ENCODE measurements at regions not wholly inside any gene's neighbourhood (a gene's known extent, or its start where the extent isn't known, plus 50 kb on each side); places are given as distances from the start of the nearest gene placed in this dataset.

DNA sequence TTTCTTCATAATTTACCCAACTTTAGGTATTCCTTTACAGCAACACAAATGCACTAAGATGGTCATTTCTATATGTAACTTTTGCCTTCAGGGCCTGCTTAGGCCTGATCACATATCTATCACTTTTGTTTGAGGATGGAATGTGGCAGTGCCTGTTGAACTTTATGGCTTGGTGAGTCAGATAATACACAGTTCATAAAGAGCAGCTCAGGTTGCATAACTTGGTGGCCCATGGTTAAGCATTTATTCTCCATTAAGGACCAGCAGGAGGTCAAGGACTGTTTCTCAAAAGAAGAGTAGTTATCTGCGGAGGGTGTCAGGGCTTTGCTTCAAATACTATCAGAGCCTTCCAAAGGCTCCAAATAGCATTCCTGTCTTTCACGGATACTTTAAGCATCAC, 124.1 kb upstream of the PDHA2 start:
- Mint-ChIP-seq H3K9me3 (peaks cover 33% of the 10 kb centered on the region), H3K4me3 (no peak overlapping the region), H3K27me3 (no peaks in the 10 kb centered on the region), H3K27ac (no peak overlapping the region), H3K36me3 (peaks cover 7% of the 10 kb centered on the region), H3K4me1 (ENCODE audit: low read depth in 2 of 2) (no peaks in the 10 kb centered on the region)
- ATAC-seq, result no peak
- no peak for DNase-seq (ENCODE audit: low spot score)

DNA sequence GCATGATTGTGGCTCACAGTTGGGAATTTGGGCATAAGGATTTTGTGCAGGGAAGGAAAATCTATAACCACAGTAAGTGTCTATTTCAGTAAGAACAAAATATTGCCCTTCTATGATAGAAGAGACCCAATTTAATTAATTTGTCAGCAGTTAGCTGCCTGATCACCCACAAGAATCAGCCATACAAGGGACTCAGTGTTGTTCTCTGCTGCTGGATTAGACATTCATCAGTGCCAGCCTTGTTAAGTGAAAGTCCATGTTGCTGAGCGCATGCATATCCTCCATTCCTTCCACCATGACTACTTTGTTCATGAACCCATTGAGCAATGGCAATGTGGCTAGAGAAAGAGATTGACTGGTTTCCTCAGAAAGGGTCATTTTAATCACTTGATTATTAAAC, 125.3 kb upstream of the PDHA2 start:
- H3K4me3 Mint-ChIP-seq, result no peak overlapping the region
- H3K36me3 Mint-ChIP-seq, result peaks cover 7% of the 10 kb centered on the region
- H3K27ac Mint-ChIP-seq, result no peak overlapping the region
- no peak for ATAC-seq
- H3K9me3 Mint-ChIP-seq, result peaks cover 31% of the 10 kb centered on the region
- H3K4me1 Mint-ChIP-seq (ENCODE audit: low read depth in 2 of 2), result no peaks in the 10 kb centered on the region
- no peak for DNase-seq (ENCODE audit: low spot score)
- H3K27me3 Mint-ChIP-seq, result no peaks in the 10 kb centered on the region

- Mint-ChIP-seq H3K4me3 (no peak overlapping the region), H3K36me3 (no peaks in the 10 kb centered on the region), H3K9me3 (peaks cover 9% of the 10 kb centered on the region), H3K4me1 (ENCODE audit: low read depth in 2 of 2) (no peaks in the 10 kb centered on the region), H3K27ac (no peak overlapping the region), H3K27me3 (no peaks in the 10 kb centered on the region)
- no peak for ATAC-seq
- DNase-seq (ENCODE audit: low spot score), result no peak
Observed at GRCh38 chr4:95705323-95705722, 134.6 kb upstream of the PDHA2 start.

GRCh38 chr4:95701500-95702170, 138.3 kb upstream of the PDHA2 start:
- DNase-seq (ENCODE audit: low spot score), result no peak
- H3K36me3 Mint-ChIP-seq, result no peaks in the 10 kb centered on the region
- no peak overlapping the region for H3K4me3 Mint-ChIP-seq
- H3K4me1 Mint-ChIP-seq (ENCODE audit: low read depth in 2 of 2), result no peaks in the 10 kb centered on the region
- no peak overlapping the region for H3K27ac Mint-ChIP-seq
- H3K27me3 Mint-ChIP-seq, result no peaks in the 10 kb centered on the region
- no peak for ATAC-seq
- H3K9me3 Mint-ChIP-seq, result peaks cover 8% of the 10 kb centered on the region

- ATAC-seq (no peak), DNase-seq (ENCODE audit: low spot score) (no peak)
- H3K9me3 Mint-ChIP-seq, result no peaks in the 10 kb centered on the region
- no peak overlapping the region for H3K27ac Mint-ChIP-seq
- no peaks in the 10 kb centered on the region for H3K27me3 Mint-ChIP-seq
- H3K4me3 Mint-ChIP-seq, result no peak overlapping the region
- no peaks in the 10 kb centered on the region for H3K4me1 Mint-ChIP-seq (ENCODE audit: low read depth in 2 of 2)
- H3K36me3 Mint-ChIP-seq, result no peaks in the 10 kb centered on the region
Observed at GRCh38 chr4:95694411-95694810, 145.5 kb upstream of the PDHA2 start.

GRCh38 chr4:95693594-95693993, 144.8 kb upstream of the UNC5C start:
- ATAC-seq, result no peak
- no peak overlapping the region for H3K4me3 Mint-ChIP-seq
- H3K27me3 Mint-ChIP-seq, result no peaks in the 10 kb centered on the region

GRCh38 chr4:95676190-95676589, 127.4 kb upstream of the UNC5C start:
- no peaks in the 10 kb centered on the region for H3K4me1 Mint-ChIP-seq (ENCODE audit: low read depth in 2 of 2)
- peaks cover 5% of the 10 kb centered on the region for H3K9me3 Mint-ChIP-seq
- H3K4me3 Mint-ChIP-seq, result no peak overlapping the region
- DNase-seq (ENCODE audit: low spot score) (no peak), ATAC-seq (no peak)
- no peaks in the 10 kb centered on the region for H3K36me3 Mint-ChIP-seq
- H3K27ac Mint-ChIP-seq, result no peak overlapping the region
- H3K27me3 Mint-ChIP-seq, result no peaks in the 10 kb centered on the region

More at GRCh38 chr4:95693594-95693993, 144.8 kb upstream of the UNC5C start:
- H3K4me1 Mint-ChIP-seq (ENCODE audit: low read depth in 2 of 2), result no peaks in the 10 kb centered on the region
- no peak for DNase-seq (ENCODE audit: low spot score)
- no peaks in the 10 kb centered on the region for H3K9me3 Mint-ChIP-seq
- H3K27ac Mint-ChIP-seq, result no peak overlapping the region
- no peaks in the 10 kb centered on the region for H3K36me3 Mint-ChIP-seq

DNA sequence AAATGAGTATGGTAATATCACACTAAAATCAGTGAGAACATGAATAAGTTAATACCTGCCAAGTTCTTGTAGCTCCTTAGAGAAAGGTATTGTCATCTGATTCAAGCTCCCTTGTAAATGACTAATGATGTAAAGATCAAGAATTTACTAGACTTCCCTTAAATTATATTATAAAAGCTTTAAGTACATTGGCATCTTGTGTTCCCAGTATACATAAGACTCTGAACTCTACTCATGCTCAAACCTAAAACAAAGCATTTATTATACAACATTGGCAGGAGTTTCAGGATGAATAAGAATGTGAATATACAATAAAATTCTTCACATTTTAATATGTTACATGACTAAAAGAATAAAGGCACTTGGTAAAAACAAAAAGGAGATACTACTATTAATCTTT, 126.8 kb upstream of the UNC5C start:
- no peaks in the 10 kb centered on the region for H3K36me3 Mint-ChIP-seq
- no peak overlapping the region for H3K27ac Mint-ChIP-seq
- H3K9me3 Mint-ChIP-seq, result peaks cover 5% of the 10 kb centered on the region
- DNase-seq (ENCODE audit: low spot score) (no peak), ATAC-seq (no peak)
- H3K4me1 Mint-ChIP-seq (ENCODE audit: low read depth in 2 of 2), result no peaks in the 10 kb centered on the region
- H3K4me3 Mint-ChIP-seq, result no peak overlapping the region
- no peaks in the 10 kb centered on the region for H3K27me3 Mint-ChIP-seq

DNA sequence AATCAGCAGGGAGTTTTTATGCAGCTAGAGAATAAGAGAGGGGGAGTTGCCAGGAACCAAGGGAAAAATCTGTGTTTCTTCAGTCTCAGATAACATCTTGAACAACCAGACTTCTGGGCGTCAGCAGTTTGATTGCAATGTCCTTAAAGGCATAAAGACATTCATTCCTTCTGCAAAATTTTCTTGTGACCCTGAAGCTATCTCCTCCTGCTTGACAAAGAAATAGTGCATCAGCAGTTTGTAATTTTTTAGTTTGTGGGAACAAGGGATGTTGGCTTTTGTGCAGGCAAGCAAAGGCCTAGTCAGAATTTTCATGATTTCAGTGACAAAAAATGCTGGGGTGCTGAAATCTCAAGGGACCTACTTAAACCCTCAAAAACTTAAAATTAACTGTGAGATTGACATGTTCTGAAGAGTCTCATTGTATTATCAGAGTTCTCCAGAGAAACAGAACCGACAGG, 125.8 kb upstream of the UNC5C start:
- no peak overlapping the region for H3K4me3 Mint-ChIP-seq
- ATAC-seq (no peak), DNase-seq (ENCODE audit: low spot score) (no peak)
- H3K27me3 Mint-ChIP-seq, result no peaks in the 10 kb centered on the region
- no peaks in the 10 kb centered on the region for H3K4me1 Mint-ChIP-seq (ENCODE audit: low read depth in 2 of 2)
- H3K27ac Mint-ChIP-seq, result no peak overlapping the region
- H3K36me3 Mint-ChIP-seq, result no peaks in the 10 kb centered on the region
- H3K9me3 Mint-ChIP-seq, result peaks cover 5% of the 10 kb centered on the region

DNA sequence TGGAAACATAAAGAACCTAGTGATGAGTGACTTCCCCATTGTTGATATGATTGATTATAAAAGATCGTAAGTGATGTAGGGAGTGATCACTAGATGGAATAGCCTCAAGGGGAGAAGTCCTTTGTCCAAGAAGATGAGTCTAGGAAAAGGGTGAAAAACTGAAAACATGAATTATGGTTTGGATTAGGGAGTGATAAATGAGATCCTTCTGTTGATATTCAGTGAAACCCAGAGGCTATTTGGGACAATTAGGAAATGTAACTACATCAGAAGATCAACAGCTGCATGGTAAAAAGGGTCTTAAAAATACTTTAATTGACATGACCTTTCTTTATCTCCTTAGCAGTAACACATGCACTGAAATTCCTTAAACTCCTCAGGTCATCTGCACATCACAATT, 124.0 kb upstream of the UNC5C start:
- no peak overlapping the region for H3K27ac Mint-ChIP-seq
- H3K27me3 Mint-ChIP-seq, result no peaks in the 10 kb centered on the region
- ATAC-seq (no peak), DNase-seq (ENCODE audit: low spot score) (no peak)
- H3K9me3 Mint-ChIP-seq, result peaks cover 5% of the 10 kb centered on the region
- no peaks in the 10 kb centered on the region for H3K36me3 Mint-ChIP-seq
- H3K4me1 Mint-ChIP-seq (ENCODE audit: low read depth in 2 of 2), result no peaks in the 10 kb centered on the region
- no peak overlapping the region for H3K4me3 Mint-ChIP-seq

- peaks cover 10% of the 10 kb centered on the region for H3K36me3 Mint-ChIP-seq
- no peaks in the 10 kb centered on the region for H3K27me3 Mint-ChIP-seq
- H3K9me3 Mint-ChIP-seq, result peaks cover 9% of the 10 kb centered on the region
Observed at GRCh38 chr4:95660719-95661118, 111.9 kb upstream of the UNC5C start.

GRCh38 chr4:95651891-95652290, 103.1 kb upstream of the UNC5C start:
- Mint-ChIP-seq H3K27ac (no peak overlapping the region), H3K4me1 (ENCODE audit: low read depth in 2 of 2) (no peaks in the 10 kb centered on the region)

More at GRCh38 chr4:95660719-95661118, 111.9 kb upstream of the UNC5C start:
- H3K4me3 Mint-ChIP-seq, result no peak overlapping the region
- H3K27ac Mint-ChIP-seq, result no peak overlapping the region
- ATAC-seq, result no peak
- no peak for DNase-seq (ENCODE audit: low spot score)
- no peaks in the 10 kb centered on the region for H3K4me1 Mint-ChIP-seq (ENCODE audit: low read depth in 2 of 2)

GRCh38 chr4:95644417-95644816, 95.6 kb upstream of the UNC5C start:
- DNase-seq (ENCODE audit: low spot score) (no peak), ATAC-seq (no peak)
- Mint-ChIP-seq H3K9me3 (no peaks in the 10 kb centered on the region), H3K4me3 (no peak overlapping the region), H3K36me3 (no peaks in the 10 kb centered on the region), H3K27ac (no peak overlapping the region), H3K4me1 (ENCODE audit: low read depth in 2 of 2) (no peaks in the 10 kb centered on the region), H3K27me3 (no peaks in the 10 kb centered on the region)

More at GRCh38 chr4:95651891-95652290, 103.1 kb upstream of the UNC5C start:
- Mint-ChIP-seq H3K4me3 (no peak overlapping the region), H3K9me3 (peaks cover 7% of the 10 kb centered on the region), H3K27me3 (no peaks in the 10 kb centered on the region), H3K36me3 (peaks cover 11% of the 10 kb centered on the region)
- DNase-seq (ENCODE audit: low spot score) (no peak), ATAC-seq (no peak)

GRCh38 chr4:95643627-95644026, 94.9 kb upstream of the UNC5C start:
- H3K4me1 Mint-ChIP-seq (ENCODE audit: low read depth in 2 of 2), result peaks cover 0 to 5% of the 10 kb centered on the region in 2 donors
- H3K27me3 Mint-ChIP-seq, result no peaks in the 10 kb centered on the region

GRCh38 chr4:95641571-95641970, 92.8 kb upstream of the UNC5C start:
- H3K27me3 Mint-ChIP-seq, result no peaks in the 10 kb centered on the region
- H3K4me1 Mint-ChIP-seq (ENCODE audit: low read depth in 2 of 2), result peaks cover 0 to 5% of the 10 kb centered on the region in 2 donors
- ATAC-seq (no peak), DNase-seq (ENCODE audit: low spot score) (no peak)
- H3K9me3 Mint-ChIP-seq, result no peaks in the 10 kb centered on the region
- H3K36me3 Mint-ChIP-seq, result no peaks in the 10 kb centered on the region
- H3K27ac Mint-ChIP-seq, result no peak overlapping the region
- no peak overlapping the region for H3K4me3 Mint-ChIP-seq

More at GRCh38 chr4:95643627-95644026, 94.9 kb upstream of the UNC5C start:
- Mint-ChIP-seq H3K27ac (no peak overlapping the region), H3K36me3 (no peaks in the 10 kb centered on the region), H3K9me3 (no peaks in the 10 kb centered on the region), H3K4me3 (no peak overlapping the region)
- DNase-seq (ENCODE audit: low spot score), result no peak
- ATAC-seq, result no peak

Data from natural killer cell treated with Interleukin-12 subunit alpha and Interleukin-12 subunit beta and Interleukin-15 and Interleukin-18, amount 100 ng/mL, for 72 hours (primary cell).